ENCODE measurements at regions not wholly inside any gene's neighbourhood (a gene's known extent, or its start where the extent isn't known, plus 50 kb on each side); places are given as distances from the start of the nearest gene placed in this dataset.

DNA sequence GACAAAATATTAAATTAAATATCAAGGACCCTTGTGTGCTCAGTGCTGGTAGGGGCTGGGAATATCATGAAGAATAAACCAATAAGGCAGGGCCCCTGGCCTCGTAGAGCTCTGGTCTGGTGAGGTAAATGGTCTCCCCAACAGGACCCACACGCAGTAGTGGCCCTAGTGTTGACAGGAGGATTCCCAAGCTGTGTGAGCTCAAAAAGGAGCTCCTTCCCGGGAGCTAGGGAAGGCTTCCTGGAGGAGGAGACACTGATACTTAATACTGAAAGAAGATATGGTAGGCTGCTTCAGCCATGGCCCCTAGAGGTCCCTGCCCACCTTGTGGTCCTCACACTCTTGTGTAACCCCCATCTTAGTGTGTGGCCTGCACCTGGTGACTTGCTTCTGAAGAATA, 209.1 kb downstream of the NFATC2 start:
- no peaks in the 10 kb centered on the region for H3K36me3 ChIP-seq (ENCODE audit: low read depth, low read length)
- H3K4me3 ChIP-seq (ENCODE audit: low read length): no peak overlapping the region
- no TSS peak for BruUV-seq (replicated peaks)
- no peak overlapping the region for H3K9ac ChIP-seq (ENCODE audit: low read length)
- POLR2A ChIA-PET (ENCODE audit: unreplicated experiment): no interaction called here
- H3K27ac ChIP-seq (ENCODE audit: low read length): no peak overlapping the region
- intact Hi-C loops (cut with micrococcal nuclease): no loop called here
- peaks cover 30% of the 10 kb centered on the region for H3K4me1 ChIP-seq (ENCODE audit: insufficient read depth, low read length)
- no peak for DNase-seq
- H3K79me2 ChIP-seq (ENCODE audit: low read length): no peaks in the 10 kb centered on the region
- no peaks in the 10 kb centered on the region for H4K20me1 ChIP-seq (ENCODE audit: low read length)
- no peaks in the 10 kb centered on the region for H3K9me2 ChIP-seq (replicated peaks; ENCODE audit: low read length)
- H2AFZ ChIP-seq (ENCODE audit: low read length): no peak overlapping the region
- CTCF ChIA-PET: no interaction called here
- no peak for ATAC-seq
- H3F3A ChIP-seq (ENCODE audit: low read length, unreplicated experiment): no peaks in the 10 kb centered on the region
- H3K9me3 ChIP-seq (ENCODE audit: low read length): peaks cover 8% of the 10 kb centered on the region; the same call in 1 of the 2 replicates
- H3K27me3 ChIP-seq (ENCODE audit: low read length): no peaks in the 10 kb centered on the region
- no peak overlapping the region for H3K4me2 ChIP-seq (ENCODE audit: low read length)
- TF ChIP-seq, protein P1, sequence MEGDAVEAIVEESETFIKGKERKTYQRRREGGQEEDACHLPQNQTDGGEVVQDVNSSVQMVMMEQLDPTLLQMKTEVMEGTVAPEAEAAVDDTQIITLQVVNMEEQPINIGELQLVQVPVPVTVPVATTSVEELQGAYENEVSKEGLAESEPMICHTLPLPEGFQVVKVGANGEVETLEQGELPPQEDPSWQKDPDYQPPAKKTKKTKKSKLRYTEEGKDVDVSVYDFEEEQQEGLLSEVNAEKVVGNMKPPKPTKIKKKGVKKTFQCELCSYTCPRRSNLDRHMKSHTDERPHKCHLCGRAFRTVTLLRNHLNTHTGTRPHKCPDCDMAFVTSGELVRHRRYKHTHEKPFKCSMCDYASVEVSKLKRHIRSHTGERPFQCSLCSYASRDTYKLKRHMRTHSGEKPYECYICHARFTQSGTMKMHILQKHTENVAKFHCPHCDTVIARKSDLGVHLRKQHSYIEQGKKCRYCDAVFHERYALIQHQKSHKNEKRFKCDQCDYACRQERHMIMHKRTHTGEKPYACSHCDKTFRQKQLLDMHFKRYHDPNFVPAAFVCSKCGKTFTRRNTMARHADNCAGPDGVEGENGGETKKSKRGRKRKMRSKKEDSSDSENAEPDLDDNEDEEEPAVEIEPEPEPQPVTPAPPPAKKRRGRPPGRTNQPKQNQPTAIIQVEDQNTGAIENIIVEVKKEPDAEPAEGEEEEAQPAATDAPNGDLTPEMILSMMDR (conservative IDR thresholded peaks at IDR 0.05; ENCODE audit: low read depth, low read length): no peak
- TF ChIP-seq EZH2 (IDR thresholded peaks at IDR 0.05; ENCODE audit: low read length, unreplicated experiment) (no peak), EZH2phosphoT487 (IDR thresholded peaks at IDR 0.05; ENCODE audit: borderline replicate concordance, low read length) (no peak)

DNA sequence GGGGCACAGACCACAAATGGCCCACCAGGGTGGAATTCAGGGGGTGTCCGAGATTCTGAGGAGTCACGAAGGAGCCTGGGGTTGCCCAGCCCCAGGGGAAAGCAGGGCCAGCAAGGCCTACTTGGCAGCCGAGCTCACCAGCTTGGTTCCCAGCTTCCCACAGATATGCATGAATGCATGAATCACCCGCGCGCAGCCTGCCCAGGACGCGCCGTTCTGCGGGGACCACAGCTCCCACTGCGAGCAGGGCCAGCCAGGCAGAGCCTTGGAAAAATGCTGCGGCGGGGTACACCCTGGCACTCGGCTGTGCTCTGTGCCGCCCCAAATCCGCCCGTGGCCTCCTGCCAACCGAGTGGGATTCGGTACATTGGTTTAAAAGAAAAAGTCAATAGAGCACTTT, 211.0 kb downstream of the NFATC2 start:
- no peak overlapping the region for H3K9ac ChIP-seq (ENCODE audit: low read length)
- H2AFZ ChIP-seq (ENCODE audit: low read length): no peak overlapping the region
- peaks cover 8% of the 10 kb centered on the region; the same call in 1 of the 2 replicates for H3K9me3 ChIP-seq (ENCODE audit: low read length)
- no peaks in the 10 kb centered on the region for H3K27me3 ChIP-seq (ENCODE audit: low read length)
- BruUV-seq (replicated peaks): no TSS peak
- ChIA-PET CTCF (no interaction called here), POLR2A (ENCODE audit: unreplicated experiment) (no interaction called here)
- intact Hi-C loops (cut with micrococcal nuclease): no loop called here
- H3K36me3 ChIP-seq (ENCODE audit: low read depth, low read length): no peaks in the 10 kb centered on the region
- no peaks in the 10 kb centered on the region for H4K20me1 ChIP-seq (ENCODE audit: low read length)
- DNase-seq: no peak
- no peak overlapping the region for H3K4me2 ChIP-seq (ENCODE audit: low read length)
- H3F3A ChIP-seq (ENCODE audit: low read length, unreplicated experiment): peaks cover 10% of the 10 kb centered on the region
- TF ChIP-seq EZH2 (IDR thresholded peaks at IDR 0.05; ENCODE audit: low read length, unreplicated experiment) (no peak), EZH2phosphoT487 (IDR thresholded peaks at IDR 0.05; ENCODE audit: borderline replicate concordance, low read length) (no peak)
- TF ChIP-seq, protein P1 (conservative IDR thresholded peaks at IDR 0.05; ENCODE audit: low read depth, low read length): no peak
- H3K4me3 ChIP-seq (ENCODE audit: low read length): no peak overlapping the region
- no peaks in the 10 kb centered on the region for H3K79me2 ChIP-seq (ENCODE audit: low read length)
- no peak for ATAC-seq
- H3K9me2 ChIP-seq (replicated peaks; ENCODE audit: low read length): no peaks in the 10 kb centered on the region
- peaks cover 32% of the 10 kb centered on the region for H3K4me1 ChIP-seq (ENCODE audit: insufficient read depth, low read length)
- H3K27ac ChIP-seq (ENCODE audit: low read length): no peak overlapping the region

DNA sequence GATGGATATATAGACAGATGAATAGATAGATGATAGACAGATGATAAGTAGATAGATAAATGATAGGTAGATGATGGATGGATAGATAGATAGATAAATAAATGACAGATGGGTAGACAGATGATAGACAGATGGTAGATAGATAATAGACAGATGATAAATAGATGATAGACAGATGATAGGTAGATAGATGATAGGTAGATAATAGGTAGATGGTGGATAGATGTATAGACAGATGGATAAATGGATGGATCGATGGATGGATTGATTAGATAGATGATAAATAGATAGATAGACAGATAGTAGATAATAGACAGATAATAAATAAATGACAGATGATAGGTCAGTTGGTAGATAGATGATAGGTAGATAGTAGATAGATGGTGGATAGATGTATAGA, 212.7 kb downstream of the NFATC2 start:
- intact Hi-C loops (cut with micrococcal nuclease): no loop called here
- Histone ChIP-seq H3K79me2 (ENCODE audit: low read length) (no peaks in the 10 kb centered on the region), H3K9me2 (replicated peaks; ENCODE audit: low read length) (no peaks in the 10 kb centered on the region), H4K20me1 (ENCODE audit: low read length) (no peaks in the 10 kb centered on the region), H2AFZ (ENCODE audit: low read length) (no peak overlapping the region), H3K4me2 (ENCODE audit: low read length) (no peak overlapping the region), H3K27me3 (ENCODE audit: low read length) (no peaks in the 10 kb centered on the region), H3K27ac (ENCODE audit: low read length) (no peak overlapping the region), H3K36me3 (ENCODE audit: low read depth, low read length) (no peaks in the 10 kb centered on the region), H3K4me3 (ENCODE audit: low read length) (no peak overlapping the region), H3F3A (ENCODE audit: low read length, unreplicated experiment) (peaks cover 10% of the 10 kb centered on the region), H3K4me1 (ENCODE audit: insufficient read depth, low read length) (peaks cover 20% of the 10 kb centered on the region), H3K9ac (ENCODE audit: low read length) (no peak overlapping the region), H3K9me3 (ENCODE audit: low read length) (peaks cover 8% of the 10 kb centered on the region; the same call in 1 of the 2 replicates)
- DNase-seq (no peak), ATAC-seq (no peak)
- ChIA-PET CTCF (no interaction called here), POLR2A (ENCODE audit: unreplicated experiment) (no interaction called here)
- TF ChIP-seq EZH2 (IDR thresholded peaks at IDR 0.05; ENCODE audit: low read length, unreplicated experiment) (no peak), EZH2phosphoT487 (IDR thresholded peaks at IDR 0.05; ENCODE audit: borderline replicate concordance, low read length) (no peak)
- TF ChIP-seq, protein P1 (conservative IDR thresholded peaks at IDR 0.05; ENCODE audit: low read depth, low read length): no peak
- no TSS peak for BruUV-seq (replicated peaks)

Data from PC-3 (cell line).